Endothelial cell of umbilical vein (primary cell): ENCODE measurements at regions not wholly inside any gene's neighbourhood (a gene's known extent, or its start where the extent isn't known, plus 50 kb on each side); places are given as distances from the start of the nearest gene placed in this dataset.

Source experiments
- BruUV-seq: library from RNA; stranded (reverse); fragments of 400-500 nt; replicated peaks from 2 replicates; lab custom pipeline; 2021; lab: Mats Ljungman, UMichigan
- CTCF ChIA-PET: fragments of 300-600, 350-600 bp; sonication (Branson Sonifier 250); formaldehyde crosslinking; loops from one replicate; lab custom pipeline; 2021; ENCODE audit warnings: antibody characterized with exemption, inconsistent platforms; lab: Charles Lee
- POLR2A ChIA-PET: fragments of 300-600, 350-600 bp; sonication (Branson Sonifier 250); formaldehyde crosslinking; loops from one replicate; lab custom pipeline; 2021; ENCODE audit warnings: antibody characterized with exemption, inconsistent platforms; lab: Charles Lee
- DNase-seq: peaks from one replicate; pipeline ENCODE4 v3.0.0-alpha.2; 2011; ENCODE audit warnings: low read depth, low spot score
- FAIRE-seq: peaks from 2 replicates; lab custom pipeline; 2011; peaks lifted over from hg19 to GRCh38; lab: Jason Lieb, UNC
- H2AFZ ChIP-seq: 2 replicates; pipeline ENCODE4 v1.6.0; 2012; ENCODE audit warnings: low read depth, low read length, control low read depth, inconsistent platforms
- H3K27ac ChIP-seq: 2 replicates; pipeline ENCODE4 v1.5.1; 2011; ENCODE audit warnings: low read depth, mild to moderate bottlenecking, control low read depth, low read length, moderate library complexity; ENCODE audit not compliant: insufficient read depth
- H3K27me3 ChIP-seq, 2 experiments: 2 replicates each; pipeline versions ENCODE4 v1.6.0 to v1.6.1; 2011; ENCODE audit warnings: low read length in 2 of 2, mixed read lengths in 1 of 2; ENCODE audit not compliant: control insufficient read depth in 2 of 2, insufficient read depth in 2 of 2
- H3K36me3 ChIP-seq, 2 experiments: 2 replicates in 1 of 2; 3 replicates in 1 of 2; pipeline ENCODE4 v1.5.1; 2011; ENCODE audit warnings: low read length in 2 of 2, mild to moderate bottlenecking in 1 of 2, moderate library complexity in 1 of 2; ENCODE audit not compliant: control insufficient read depth in 2 of 2, insufficient read depth in 2 of 2; ENCODE audit errors: extremely low read depth in 1 of 2
- H3K4me1 ChIP-seq: 3 replicates; pipeline ENCODE4 v1.5.1; 2011; ENCODE audit warnings: mild to moderate bottlenecking, low read length; ENCODE audit not compliant: control insufficient read depth, insufficient read depth; ENCODE audit errors: extremely low read depth
- H3K4me2 ChIP-seq: 2 replicates; pipeline ENCODE4 v1.6.1; 2011; ENCODE audit warnings: low read length, control low read depth, mixed read lengths; ENCODE audit not compliant: insufficient read depth
- H3K4me3 ChIP-seq, 3 experiments: fragments of 200-600 bp in 1 of 3; sonication (generic), shearing (Covaris generic) in 1 of 3; replicated peaks in 1 of 3; 2 replicates each; pipeline ENCODE4 v1.5.1; 2011 to 2016; ENCODE audit warnings: control low read depth in 3 of 3, low read length in 3 of 3, mild to moderate bottlenecking in 2 of 3, inconsistent platforms in 1 of 3, low read depth in 1 of 3, moderate library complexity in 1 of 3; ENCODE audit not compliant: insufficient read depth in 1 of 3
- H3K79me2 ChIP-seq: 2 replicates; pipeline ENCODE4 v1.6.0; 2012; ENCODE audit warnings: low read length, inconsistent platforms; ENCODE audit not compliant: control insufficient read depth, insufficient read depth
- H3K9ac ChIP-seq: replicated peaks from 2 replicates; pipeline ENCODE3; 2011; ENCODE audit warnings: low read length, control low read depth; ENCODE audit not compliant: insufficient read depth; ENCODE audit errors: extremely low read depth
- H3K9me1 ChIP-seq: replicated peaks from 3 replicates; pipeline ENCODE4 v1.6.0; 2011; ENCODE audit warnings: mild to moderate bottlenecking, low read length; ENCODE audit not compliant: control insufficient read depth, insufficient read depth; ENCODE audit errors: extremely low read depth
- H3K9me3 ChIP-seq: replicated peaks from 2 replicates; pipeline ENCODE4 v1.5.1; 2012; ENCODE audit warnings: low read length, inconsistent platforms; ENCODE audit not compliant: control insufficient read depth, insufficient read depth
- H4K20me1 ChIP-seq: replicated peaks from 2 replicates; pipeline ENCODE3; 2011; ENCODE audit warnings: mild to moderate bottlenecking, low read length; ENCODE audit not compliant: control insufficient read depth, insufficient read depth; ENCODE audit errors: extremely low read depth
- CTCF ChIP-seq, 2 donors: IDR thresholded peaks; 1 replicate in 1 of 2; 2 replicates in 1 of 2; pipeline ENCODE4 v1.5.1; 2011; ENCODE audit warnings: low read length in 2 of 2, mild to moderate bottlenecking in 2 of 2, moderate library complexity in 2 of 2, control low read depth in 1 of 2, inconsistent platforms in 1 of 2, low read depth in 1 of 2; ENCODE audit not compliant: insufficient read depth in 1 of 2; ENCODE audit errors: extremely low read depth in 1 of 2
- EZH2 ChIP-seq: IDR thresholded peaks from 2 replicates; pipeline ENCODE4 v1.6.1; 2012; ENCODE audit warnings: borderline replicate concordance, low read depth, mild to moderate bottlenecking, moderate library complexity, low read length, inconsistent platforms; ENCODE audit not compliant: severe bottlenecking
- FOS ChIP-seq: IDR thresholded peaks from 2 replicates; pipeline ENCODE4 v1.6.1; 2011; ENCODE audit warnings: mild to moderate bottlenecking, low read length, moderate library complexity, borderline replicate concordance; ENCODE audit not compliant: insufficient read depth
- GATA2 ChIP-seq: IDR thresholded peaks from 2 replicates; pipeline ENCODE4 v1.7.0; 2011; ENCODE audit warnings: low read depth, mild to moderate bottlenecking, moderate library complexity, mixed read lengths, low read length; ENCODE audit not compliant: insufficient read length, insufficient read depth
- JUN ChIP-seq: IDR thresholded peaks from 2 replicates; pipeline ENCODE4 v1.6.1; 2011; ENCODE audit warnings: borderline replicate concordance, low read depth; ENCODE audit not compliant: insufficient read length, insufficient read depth
- MYC ChIP-seq: IDR thresholded peaks from one replicate; pipeline ENCODE4 v1.6.1; 2011; ENCODE audit warnings: mild to moderate bottlenecking, low read depth, low read length
- POLR2A ChIP-seq: IDR thresholded peaks from 2 replicates; pipeline ENCODE4 v1.6.1; 2012; ENCODE audit warnings: low read depth, mild to moderate bottlenecking, control low read depth, low read length
- POLR2AphosphoS5 ChIP-seq: IDR thresholded peaks from 2 replicates; pipeline ENCODE4 v1.6.1; 2012; ENCODE audit warnings: low read depth, mild to moderate bottlenecking, control low read depth, low read length, moderate library complexity; ENCODE audit not compliant: insufficient read depth
- dilution Hi-C: fragments of 300-500 bp; cut with MboI; formaldehyde crosslinking; loops from one replicate; pipeline ENCODE4 v1.15.0; 2019; ENCODE audit warnings: low sequenced_read_pairs; ENCODE audit not compliant: extremely low pct_ligation_motif_present
- intact Hi-C: fragments of 100-400 bp; cut with micrococcal nuclease; formaldehyde crosslinking; loops from one replicate; pipeline ENCODE4 v1.10.0; 2022
- TF ChIP-seq, protein P1 (sequence below): IDR thresholded peaks from 2 replicates; pipeline ENCODE4 v1.6.1; 2011; ENCODE audit not compliant: insufficient read depth, insufficient read length

- H3K4me3 ChIP-seq, result no peak overlapping the region
- DNase-seq (no peak), FAIRE-seq (no peak)
- H3K27me3 ChIP-seq, result no peaks in the 10 kb centered on the region
- ChIA-PET POLR2A (no interaction called here), CTCF (no interaction called here)
- H3K9me3 ChIP-seq, result no peaks in the 10 kb centered on the region
- no peak overlapping the region for H2AFZ ChIP-seq
- no TSS peak for BruUV-seq
- intact Hi-C loops (no loop called here), dilution Hi-C loops (no loop called here)
- H3K79me2 ChIP-seq, result no peaks in the 10 kb centered on the region
- no peaks in the 10 kb centered on the region for H3K36me3 ChIP-seq
- no peaks in the 10 kb centered on the region for H4K20me1 ChIP-seq
- no peak overlapping the region for H3K4me2 ChIP-seq
- no peak for TF ChIP-seq POLR2AphosphoS5
- TF ChIP-seq JUN, result no peak
- TF ChIP-seq, protein P1, sequence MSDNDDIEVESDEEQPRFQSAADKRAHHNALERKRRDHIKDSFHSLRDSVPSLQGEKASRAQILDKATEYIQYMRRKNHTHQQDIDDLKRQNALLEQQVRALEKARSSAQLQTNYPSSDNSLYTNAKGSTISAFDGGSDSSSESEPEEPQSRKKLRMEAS, result no peak
- TF ChIP-seq CTCF (IDR thresholded peaks at IDR 0.05; ENCODE audit: extremely low read depth in 1 of 2, insufficient read depth in 1 of 2, low read depth in 1 of 2, low read length in 2 of 2), result no peak
- no peak for TF ChIP-seq FOS
- TF ChIP-seq MYC, result no peak
- no peak overlapping the region for H3K27ac ChIP-seq
- H3K9me1 ChIP-seq, result no peaks in the 10 kb centered on the region
- no peak overlapping the region for H3K9ac ChIP-seq
- H3K4me1 ChIP-seq, result no peaks in the 10 kb centered on the region
Measured at GRCh38 chr15:91679447-91679846, 174.1 kb upstream of the SLCO3A1 start.

- no peak for DNase-seq
- BruUV-seq, result no TSS peak
- Histone ChIP-seq H3K27me3 (no peaks in the 10 kb centered on the region), H3K9me1 (no peaks in the 10 kb centered on the region), H4K20me1 (no peaks in the 10 kb centered on the region), H3K9ac (no peak overlapping the region), H2AFZ (no peak overlapping the region), H3K27ac (no peak overlapping the region), H3K4me2 (no peak overlapping the region), H3K79me2 (no peaks in the 10 kb centered on the region), H3K4me3 (no peak overlapping the region), H3K9me3 (peaks cover 2% of the 10 kb centered on the region), H3K36me3 (no peaks in the 10 kb centered on the region), H3K4me1 (no peaks in the 10 kb centered on the region)
- CTCF ChIA-PET, result no interaction called here
- no peak for TF ChIP-seq JUN
- TF ChIP-seq, protein P1, result no peak
- no peak for TF ChIP-seq MYC
- no peak for TF ChIP-seq CTCF (IDR thresholded peaks at IDR 0.05; ENCODE audit: extremely low read depth in 1 of 2, insufficient read depth in 1 of 2, low read depth in 1 of 2, low read length in 2 of 2)
- TF ChIP-seq EZH2, result no peak
- no peak for TF ChIP-seq POLR2AphosphoS5
- TF ChIP-seq FOS, result no peak
- no peak for TF ChIP-seq GATA2
- no peak for TF ChIP-seq POLR2A
- no peak for FAIRE-seq
- intact Hi-C loops, result no loop called here
- POLR2A ChIA-PET, result no interaction called here
- dilution Hi-C loops, result no loop called here
Measured at GRCh38 chr15:91685436-91685835, 168.1 kb upstream of the SLCO3A1 start.
